Left renal cortex interstitium (tissue), 4 donors: ENCODE measurements at regions not wholly inside any gene's neighbourhood (a gene's known extent, or its start where the extent isn't known, plus 50 kb on each side); places are given as distances from the start of the nearest gene placed in this dataset.

ENCODE experiments used
- DNase-seq, 4 donors: peaks; one replicate each; pipeline ENCODE4 v3.0.0-alpha.2; 2013; ENCODE audit warnings: low read depth in 4 of 4, low spot score in 2 of 4, missing footprints in 1 of 4

GRCh38 chr6:141594874-141595273 lies 537.9 kb upstream of the GJE1 start:
- no peak for DNase-seq

GRCh38 chr6:141593311-141593710 lies 539.4 kb upstream of the GJE1 start:
- DNase-seq = no peak

GRCh38 chr6:141587482-141588266 lies 545.1 kb upstream of the GJE1 start:
- no peak for DNase-seq

- DNase-seq = no peak
These were observed 551.7 kb upstream of the GJE1 start for GRCh38 chr6:141580988-141581552.

- DNase-seq = no peak
These were observed 552.6 kb upstream of the GJE1 start for GRCh38 chr6:141580131-141580530.

- DNase-seq = no peak
These were observed 556.0 kb upstream of the GJE1 start for GRCh38 chr6:141576751-141577150.

GRCh38 chr6:141562851-141563763 lies 569.6 kb upstream of the GJE1 start:
- DNase-seq = peak; percentile 73 to 85 (median 78)

- peak in 2 of 4 donors; percentile 5 to 16 for DNase-seq
These were observed 570.4 kb upstream of the GJE1 start for GRCh38 chr6:141562186-141562811.

GRCh38 chr6:141561154-141561553 lies 571.6 kb upstream of the GJE1 start:
- DNase-seq = no peak

GRCh38 chr6:141552463-141552862 lies 580.3 kb upstream of the GJE1 start:
- peak in 2 of 4 donors; percentile 3 to 7 for DNase-seq

- DNase-seq = no peak
These were observed 580.7 kb upstream of the GJE1 start for GRCh38 chr6:141552031-141552430.

GRCh38 chr6:141551318-141551717 lies 581.4 kb upstream of the GJE1 start:
- DNase-seq = no peak

GRCh38 chr6:141550471-141550870 lies 582.3 kb upstream of the GJE1 start:
- no peak for DNase-seq

- DNase-seq = no peak
These were observed 583.8 kb upstream of the GJE1 start for GRCh38 chr6:141548966-141549365.

GRCh38 chr6:141541581-141542324 lies 591.0 kb upstream of the GJE1 start:
- DNase-seq = no peak

GRCh38 chr6:141540207-141540606 lies 592.5 kb upstream of the GJE1 start:
- no peak for DNase-seq

- DNase-seq = no peak
These were observed 593.1 kb upstream of the GJE1 start for GRCh38 chr6:141539617-141540016.

GRCh38 chr6:141532211-141532610 lies 600.5 kb upstream of the GJE1 start:
- no peak for DNase-seq

- no peak for DNase-seq
These were observed 601.7 kb upstream of the GJE1 start for GRCh38 chr6:141531040-141531439.

- no peak for DNase-seq
These were observed 604.1 kb upstream of the GJE1 start for GRCh38 chr6:141528596-141528995.
